GM23338 (cell line): ENCODE measurements at regions not wholly inside any gene's neighbourhood (a gene's known extent, or its start where the extent isn't known, plus 50 kb on each side); places are given as distances from the start of the nearest gene placed in this dataset.

Experiments
- ATAC-seq: fragments of 200-7000 bp; cut with Tn5 transposase; 3 replicates; pipeline ENCODE4 v1.9.1; 2020
- DNase-seq: peaks from one replicate; pipeline ENCODE4 v3.0.0-alpha.2; 2015; ENCODE audit warnings: low spot score
- H2AFZ ChIP-seq: fragments of 200-600 bp; sonication (generic); 2 replicates; pipeline ENCODE4 v1.8.0; 2016; ENCODE audit warnings: antibody characterized with exemption, mild to moderate bottlenecking, moderate library complexity
- H3F3A ChIP-seq: fragments of 200-600 bp; sonication (generic); replicated peaks from 2 replicates; pipeline ENCODE4 v1.8.0; 2017; ENCODE audit warnings: antibody characterized with exemption, mixed run types, low read depth
- H3K27ac ChIP-seq: fragments of 200-600 bp; sonication (generic); 2 replicates; pipeline ENCODE4 v1.6.1; 2016; ENCODE audit warnings: low read depth
- H3K27me3 ChIP-seq: fragments of 200-600 bp; sonication (generic); 2 replicates; pipeline ENCODE4 v1.8.0; 2016; ENCODE audit warnings: mild to moderate bottlenecking, mixed run types, moderate library complexity; ENCODE audit not compliant: insufficient read depth
- H3K36me3 ChIP-seq: fragments of 200-600 bp; sonication (generic); 2 replicates; pipeline ENCODE4 v1.8.0; 2016; ENCODE audit warnings: mild to moderate bottlenecking; ENCODE audit not compliant: insufficient read depth
- H3K4me1 ChIP-seq: fragments of 200-600 bp; sonication (generic); 2 replicates; pipeline ENCODE4 v1.8.0; 2016; ENCODE audit warnings: mild to moderate bottlenecking, moderate library complexity; ENCODE audit not compliant: insufficient read depth
- H3K4me2 ChIP-seq: fragments of 200-600 bp; sonication (generic); 2 replicates; pipeline ENCODE4 v1.7.1; 2017; ENCODE audit warnings: mixed run types
- H3K4me3 ChIP-seq: fragments of 200-600 bp; sonication (generic); 2 replicates; pipeline ENCODE4 v1.6.1; 2016; ENCODE audit warnings: mixed run types
- H3K79me2 ChIP-seq: fragments of 200-600 bp; sonication (generic); replicated peaks from 2 replicates; pipeline ENCODE4 v1.8.0; 2017; ENCODE audit warnings: mild to moderate bottlenecking; ENCODE audit not compliant: insufficient read depth
- H3K9me2 ChIP-seq: fragments of 200-600 bp; sonication (generic); 2 replicates; pipeline ENCODE4 v1.8.0; 2017; ENCODE audit not compliant: insufficient read depth
- H4K20me1 ChIP-seq: fragments of 200-600 bp; sonication (generic); replicated peaks from 2 replicates; pipeline ENCODE4 v1.8.0; 2017; ENCODE audit warnings: mild to moderate bottlenecking; ENCODE audit not compliant: insufficient read depth
- H3K27ac Mint-ChIP-seq: 2 replicates; pipeline ENCODE4 v1.8.0; 2020; ENCODE audit warnings: inconsistent platforms, mild to moderate bottlenecking, moderate library complexity, mixed read lengths
- H3K27me3 Mint-ChIP-seq: 3 replicates; pipeline ENCODE4 v1.8.0; 2022; ENCODE audit warnings: low read depth, mild to moderate bottlenecking, moderate library complexity, mixed read lengths, inconsistent platforms; ENCODE audit not compliant: insufficient read depth, poor library complexity
- H3K36me3 Mint-ChIP-seq: 3 replicates; pipeline ENCODE4 v1.8.0; 2021; ENCODE audit warnings: low read depth, mild to moderate bottlenecking, inconsistent platforms, moderate library complexity, mixed read lengths
- H3K4me1 Mint-ChIP-seq: 3 replicates; pipeline ENCODE4 v1.8.0; 2020; ENCODE audit warnings: mild to moderate bottlenecking, inconsistent platforms, mixed read lengths
- H3K4me3 Mint-ChIP-seq: 3 replicates; pipeline ENCODE4 v1.8.0; 2021; ENCODE audit warnings: moderate library complexity, mild to moderate bottlenecking, inconsistent platforms, mixed read lengths
- H3K9me3 Mint-ChIP-seq: 3 replicates; pipeline ENCODE4 v1.8.0; 2020; ENCODE audit warnings: moderate library complexity, mild to moderate bottlenecking, inconsistent platforms, mixed read lengths
- CREB1 ChIP-seq: fragments of 250-450 bp; sonication (Bioruptor Pico); IDR thresholded peaks from 2 replicates; pipeline ENCODE4 v1.5.0; 2020; ENCODE audit warnings: low read depth, mild to moderate bottlenecking, moderate library complexity
- EZH2 ChIP-seq: fragments of 200-600 bp; sonication (generic); IDR thresholded peaks from one replicate; pipeline ENCODE4 v1.8.0; 2017; ENCODE audit warnings: antibody characterized with exemption, mild to moderate bottlenecking, low read depth; ENCODE audit not compliant: unreplicated experiment
- EZH2phosphoT487 ChIP-seq: fragments of 200-600 bp; sonication (generic); IDR thresholded peaks from one replicate; pipeline ENCODE4 v1.8.1; 2018; ENCODE audit warnings: antibody characterized with exemption; ENCODE audit not compliant: unreplicated experiment
- JUNB ChIP-seq: IDR thresholded peaks from one replicate; pipeline ENCODE4 v1.6.1; 2016; ENCODE audit warnings: antibody characterized with exemption; ENCODE audit not compliant: unreplicated experiment
- NANOG ChIP-seq: IDR thresholded peaks from 2 replicates; pipeline ENCODE4 v1.6.1; 2016; ENCODE audit warnings: antibody characterized with exemption, borderline replicate concordance
- POLR2AphosphoS5 ChIP-seq: IDR thresholded peaks from 2 replicates; pipeline ENCODE4 v1.6.1; 2016; ENCODE audit warnings: antibody characterized with exemption, low read depth
- STAT1 ChIP-seq: IDR thresholded peaks from one replicate; pipeline ENCODE4 v1.6.1; 2016; ENCODE audit warnings: antibody characterized with exemption; ENCODE audit not compliant: unreplicated experiment
- ZNF114 ChIP-seq: fragments of 250-450 bp; sonication (Bioruptor Pico); IDR thresholded peaks from 2 replicates; pipeline ENCODE4 v1.5.0; 2020; ENCODE audit warnings: mild to moderate bottlenecking, moderate library complexity
- ZNF331 ChIP-seq: fragments of 250-450 bp; sonication (Bioruptor Pico); IDR thresholded peaks from 2 replicates; pipeline ENCODE4 v1.5.0; 2020; ENCODE audit warnings: low read depth, mild to moderate bottlenecking, moderate library complexity
- TF ChIP-seq, protein P1 (sequence below): fragments of 250-450 bp; sonication (Bioruptor Pico); IDR thresholded peaks from 2 replicates; pipeline ENCODE4 v1.5.0; 2020; ENCODE audit warnings: mild to moderate bottlenecking, moderate library complexity
- TF ChIP-seq, protein P2 (sequence below): IDR thresholded peaks from one replicate; pipeline ENCODE4 v1.6.1; 2018; ENCODE audit warnings: antibody characterized with exemption; ENCODE audit not compliant: unreplicated experiment
- TF ChIP-seq, protein P3 (sequence below), 2 experiments: fragments of 200-600 bp in 1 of 2; sonication (generic) in 1 of 2; conservative IDR thresholded peaks; 2 replicates each; pipeline versions ENCODE4 v1.5.1 to v1.6.1; 2016 to 2017; ENCODE audit warnings: antibody characterized with exemption in 2 of 2, low read depth in 2 of 2, mild to moderate bottlenecking in 2 of 2, moderate library complexity in 1 of 2
- TF ChIP-seq, protein P4 (sequence below): IDR thresholded peaks from 2 replicates; pipeline ENCODE4 v1.6.1; 2016; ENCODE audit warnings: antibody characterized with exemption

DNA sequence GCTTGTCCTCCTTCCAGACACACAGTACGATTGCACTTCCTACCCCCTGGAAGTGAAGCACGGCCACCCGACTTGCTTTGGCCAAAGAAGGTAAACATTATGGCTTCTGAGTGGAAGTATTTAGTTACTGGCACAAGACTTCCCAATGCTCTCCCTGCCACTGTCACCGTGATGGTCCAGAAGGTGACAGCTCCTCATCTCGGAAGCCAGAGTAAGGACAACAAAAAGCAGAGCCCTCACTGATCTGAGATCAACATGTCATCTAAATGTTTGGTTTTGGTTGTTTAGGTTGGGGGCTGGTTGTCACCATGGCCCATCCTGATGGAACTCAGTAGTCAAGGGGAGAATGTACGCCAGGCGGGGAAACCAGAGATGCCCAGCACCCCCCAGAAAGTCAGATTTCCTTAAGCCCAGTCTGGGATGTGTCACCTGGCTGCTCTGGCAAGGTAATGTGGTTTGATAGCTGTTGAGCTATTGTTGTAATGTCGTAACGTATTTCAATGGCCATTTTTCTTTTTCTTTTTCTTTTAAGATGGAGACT lies 170.1 kb upstream of the ZNF536 start:
- DNase-seq (no peak), ATAC-seq (no peak)
- H3K79me2 ChIP-seq, result no peaks in the 10 kb centered on the region
- H3K27me3 ChIP-seq, result no peaks in the 10 kb centered on the region
- Mint-ChIP-seq H3K27me3 (peaks cover 5% of the 10 kb centered on the region), H3K27ac (no peak overlapping the region), H3K4me3 (no peak overlapping the region), H3K4me1 (no peaks in the 10 kb centered on the region), H3K36me3 (no peaks in the 10 kb centered on the region), H3K9me3 (peaks cover 3% of the 10 kb centered on the region; the same call in 1 of the 3 replicates)
- no peaks in the 10 kb centered on the region for H3K4me1 ChIP-seq
- TF ChIP-seq STAT1 (no peak), EZH2 (no peak), POLR2AphosphoS5 (no peak), EZH2phosphoT487 (no peak), NANOG (no peak), CREB1 (CRISPR knock-in tag) (no peak), ZNF114 (CRISPR knock-in tag) (no peak), ZNF331 (CRISPR knock-in tag) (no peak), JUNB (no peak)
- TF ChIP-seq, protein P1, sequence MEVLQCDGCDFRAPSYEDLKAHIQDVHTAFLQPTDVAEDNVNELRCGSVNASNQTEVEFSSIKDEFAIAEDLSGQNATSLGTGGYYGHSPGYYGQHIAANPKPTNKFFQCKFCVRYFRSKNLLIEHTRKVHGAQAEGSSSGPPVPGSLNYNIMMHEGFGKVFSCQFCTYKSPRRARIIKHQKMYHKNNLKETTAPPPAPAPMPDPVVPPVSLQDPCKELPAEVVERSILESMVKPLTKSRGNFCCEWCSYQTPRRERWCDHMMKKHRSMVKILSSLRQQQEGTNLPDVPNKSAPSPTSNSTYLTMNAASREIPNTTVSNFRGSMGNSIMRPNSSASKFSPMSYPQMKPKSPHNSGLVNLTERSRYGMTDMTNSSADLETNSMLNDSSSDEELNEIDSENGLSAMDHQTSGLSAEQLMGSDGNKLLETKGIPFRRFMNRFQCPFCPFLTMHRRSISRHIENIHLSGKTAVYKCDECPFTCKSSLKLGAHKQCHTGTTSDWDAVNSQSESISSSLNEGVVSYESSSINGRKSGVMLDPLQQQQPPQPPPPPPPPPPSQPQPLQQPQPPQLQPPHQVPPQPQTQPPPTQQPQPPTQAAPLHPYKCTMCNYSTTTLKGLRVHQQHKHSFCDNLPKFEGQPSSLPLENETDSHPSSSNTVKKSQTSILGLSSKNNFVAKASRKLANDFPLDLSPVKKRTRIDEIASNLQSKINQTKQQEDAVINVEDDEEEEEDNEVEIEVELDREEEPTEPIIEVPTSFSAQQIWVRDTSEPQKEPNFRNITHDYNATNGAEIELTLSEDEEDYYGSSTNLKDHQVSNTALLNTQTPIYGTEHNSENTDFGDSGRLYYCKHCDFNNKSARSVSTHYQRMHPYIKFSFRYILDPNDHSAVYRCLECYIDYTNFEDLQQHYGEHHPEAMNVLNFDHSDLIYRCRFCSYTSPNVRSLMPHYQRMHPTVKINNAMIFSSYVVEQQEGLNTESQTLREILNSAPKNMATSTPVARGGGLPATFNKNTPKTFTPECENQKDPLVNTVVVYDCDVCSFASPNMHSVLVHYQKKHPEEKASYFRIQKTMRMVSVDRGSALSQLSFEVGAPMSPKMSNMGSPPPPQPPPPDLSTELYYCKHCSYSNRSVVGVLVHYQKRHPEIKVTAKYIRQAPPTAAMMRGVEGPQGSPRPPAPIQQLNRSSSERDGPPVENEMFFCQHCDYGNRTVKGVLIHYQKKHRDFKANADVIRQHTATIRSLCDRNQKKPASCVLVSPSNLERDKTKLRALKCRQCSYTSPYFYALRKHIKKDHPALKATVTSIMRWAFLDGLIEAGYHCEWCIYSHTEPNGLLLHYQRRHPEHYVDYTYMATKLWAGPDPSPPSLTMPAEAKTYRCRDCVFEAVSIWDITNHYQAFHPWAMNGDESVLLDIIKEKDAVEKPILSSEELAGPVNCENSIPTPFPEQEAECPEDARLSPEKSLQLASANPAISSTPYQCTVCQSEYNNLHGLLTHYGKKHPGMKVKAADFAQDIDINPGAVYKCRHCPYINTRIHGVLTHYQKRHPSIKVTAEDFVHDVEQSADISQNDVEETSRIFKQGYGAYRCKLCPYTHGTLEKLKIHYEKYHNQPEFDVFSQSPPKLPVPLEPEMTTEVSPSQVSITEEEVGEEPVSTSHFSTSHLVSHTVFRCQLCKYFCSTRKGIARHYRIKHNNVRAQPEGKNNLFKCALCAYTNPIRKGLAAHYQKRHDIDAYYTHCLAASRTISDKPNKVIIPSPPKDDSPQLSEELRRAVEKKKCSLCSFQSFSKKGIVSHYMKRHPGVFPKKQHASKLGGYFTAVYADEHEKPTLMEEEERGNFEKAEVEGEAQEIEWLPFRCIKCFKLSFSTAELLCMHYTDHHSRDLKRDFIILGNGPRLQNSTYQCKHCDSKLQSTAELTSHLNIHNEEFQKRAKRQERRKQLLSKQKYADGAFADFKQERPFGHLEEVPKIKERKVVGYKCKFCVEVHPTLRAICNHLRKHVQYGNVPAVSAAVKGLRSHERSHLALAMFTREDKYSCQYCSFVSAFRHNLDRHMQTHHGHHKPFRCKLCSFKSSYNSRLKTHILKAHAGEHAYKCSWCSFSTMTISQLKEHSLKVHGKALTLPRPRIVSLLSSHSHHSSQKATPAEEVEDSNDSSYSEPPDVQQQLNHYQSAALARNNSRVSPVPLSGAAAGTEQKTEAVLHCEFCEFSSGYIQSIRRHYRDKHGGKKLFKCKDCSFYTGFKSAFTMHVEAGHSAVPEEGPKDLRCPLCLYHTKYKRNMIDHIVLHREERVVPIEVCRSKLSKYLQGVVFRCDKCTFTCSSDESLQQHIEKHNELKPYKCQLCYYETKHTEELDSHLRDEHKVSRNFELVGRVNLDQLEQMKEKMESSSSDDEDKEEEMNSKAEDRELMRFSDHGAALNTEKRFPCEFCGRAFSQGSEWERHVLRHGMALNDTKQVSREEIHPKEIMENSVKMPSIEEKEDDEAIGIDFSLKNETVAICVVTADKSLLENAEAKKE (CRISPR knock-in tag), result no peak
- TF ChIP-seq, protein P2, sequence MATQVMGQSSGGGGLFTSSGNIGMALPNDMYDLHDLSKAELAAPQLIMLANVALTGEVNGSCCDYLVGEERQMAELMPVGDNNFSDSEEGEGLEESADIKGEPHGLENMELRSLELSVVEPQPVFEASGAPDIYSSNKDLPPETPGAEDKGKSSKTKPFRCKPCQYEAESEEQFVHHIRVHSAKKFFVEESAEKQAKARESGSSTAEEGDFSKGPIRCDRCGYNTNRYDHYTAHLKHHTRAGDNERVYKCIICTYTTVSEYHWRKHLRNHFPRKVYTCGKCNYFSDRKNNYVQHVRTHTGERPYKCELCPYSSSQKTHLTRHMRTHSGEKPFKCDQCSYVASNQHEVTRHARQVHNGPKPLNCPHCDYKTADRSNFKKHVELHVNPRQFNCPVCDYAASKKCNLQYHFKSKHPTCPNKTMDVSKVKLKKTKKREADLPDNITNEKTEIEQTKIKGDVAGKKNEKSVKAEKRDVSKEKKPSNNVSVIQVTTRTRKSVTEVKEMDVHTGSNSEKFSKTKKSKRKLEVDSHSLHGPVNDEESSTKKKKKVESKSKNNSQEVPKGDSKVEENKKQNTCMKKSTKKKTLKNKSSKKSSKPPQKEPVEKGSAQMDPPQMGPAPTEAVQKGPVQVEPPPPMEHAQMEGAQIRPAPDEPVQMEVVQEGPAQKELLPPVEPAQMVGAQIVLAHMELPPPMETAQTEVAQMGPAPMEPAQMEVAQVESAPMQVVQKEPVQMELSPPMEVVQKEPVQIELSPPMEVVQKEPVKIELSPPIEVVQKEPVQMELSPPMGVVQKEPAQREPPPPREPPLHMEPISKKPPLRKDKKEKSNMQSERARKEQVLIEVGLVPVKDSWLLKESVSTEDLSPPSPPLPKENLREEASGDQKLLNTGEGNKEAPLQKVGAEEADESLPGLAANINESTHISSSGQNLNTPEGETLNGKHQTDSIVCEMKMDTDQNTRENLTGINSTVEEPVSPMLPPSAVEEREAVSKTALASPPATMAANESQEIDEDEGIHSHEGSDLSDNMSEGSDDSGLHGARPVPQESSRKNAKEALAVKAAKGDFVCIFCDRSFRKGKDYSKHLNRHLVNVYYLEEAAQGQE, result no peak
- TF ChIP-seq, protein P3, sequence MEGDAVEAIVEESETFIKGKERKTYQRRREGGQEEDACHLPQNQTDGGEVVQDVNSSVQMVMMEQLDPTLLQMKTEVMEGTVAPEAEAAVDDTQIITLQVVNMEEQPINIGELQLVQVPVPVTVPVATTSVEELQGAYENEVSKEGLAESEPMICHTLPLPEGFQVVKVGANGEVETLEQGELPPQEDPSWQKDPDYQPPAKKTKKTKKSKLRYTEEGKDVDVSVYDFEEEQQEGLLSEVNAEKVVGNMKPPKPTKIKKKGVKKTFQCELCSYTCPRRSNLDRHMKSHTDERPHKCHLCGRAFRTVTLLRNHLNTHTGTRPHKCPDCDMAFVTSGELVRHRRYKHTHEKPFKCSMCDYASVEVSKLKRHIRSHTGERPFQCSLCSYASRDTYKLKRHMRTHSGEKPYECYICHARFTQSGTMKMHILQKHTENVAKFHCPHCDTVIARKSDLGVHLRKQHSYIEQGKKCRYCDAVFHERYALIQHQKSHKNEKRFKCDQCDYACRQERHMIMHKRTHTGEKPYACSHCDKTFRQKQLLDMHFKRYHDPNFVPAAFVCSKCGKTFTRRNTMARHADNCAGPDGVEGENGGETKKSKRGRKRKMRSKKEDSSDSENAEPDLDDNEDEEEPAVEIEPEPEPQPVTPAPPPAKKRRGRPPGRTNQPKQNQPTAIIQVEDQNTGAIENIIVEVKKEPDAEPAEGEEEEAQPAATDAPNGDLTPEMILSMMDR (conservative IDR thresholded peaks at IDR 0.05; ENCODE audit: low read depth in 2 of 2), result no peak
- TF ChIP-seq, protein P4, sequence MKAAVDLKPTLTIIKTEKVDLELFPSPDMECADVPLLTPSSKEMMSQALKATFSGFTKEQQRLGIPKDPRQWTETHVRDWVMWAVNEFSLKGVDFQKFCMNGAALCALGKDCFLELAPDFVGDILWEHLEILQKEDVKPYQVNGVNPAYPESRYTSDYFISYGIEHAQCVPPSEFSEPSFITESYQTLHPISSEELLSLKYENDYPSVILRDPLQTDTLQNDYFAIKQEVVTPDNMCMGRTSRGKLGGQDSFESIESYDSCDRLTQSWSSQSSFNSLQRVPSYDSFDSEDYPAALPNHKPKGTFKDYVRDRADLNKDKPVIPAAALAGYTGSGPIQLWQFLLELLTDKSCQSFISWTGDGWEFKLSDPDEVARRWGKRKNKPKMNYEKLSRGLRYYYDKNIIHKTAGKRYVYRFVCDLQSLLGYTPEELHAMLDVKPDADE, result no peak
- H3K36me3 ChIP-seq, result no peaks in the 10 kb centered on the region
- H3K4me2 ChIP-seq, result no peak overlapping the region
- H3F3A ChIP-seq, result no peaks in the 10 kb centered on the region
- no peak overlapping the region for H2AFZ ChIP-seq
- no peaks in the 10 kb centered on the region for H4K20me1 ChIP-seq
- no peak overlapping the region for H3K27ac ChIP-seq
- H3K9me2 ChIP-seq, result no peaks in the 10 kb centered on the region
- H3K4me3 ChIP-seq, result no peak overlapping the region
